ENCODE measurements at regions not wholly inside any gene's neighbourhood (a gene's known extent, or its start where the extent isn't known, plus 50 kb on each side); places are given as distances from the start of the nearest gene placed in this dataset.
A peak's percentile ranks its signal among the peaks of the same experiment; 100 is the strongest.

DNA sequence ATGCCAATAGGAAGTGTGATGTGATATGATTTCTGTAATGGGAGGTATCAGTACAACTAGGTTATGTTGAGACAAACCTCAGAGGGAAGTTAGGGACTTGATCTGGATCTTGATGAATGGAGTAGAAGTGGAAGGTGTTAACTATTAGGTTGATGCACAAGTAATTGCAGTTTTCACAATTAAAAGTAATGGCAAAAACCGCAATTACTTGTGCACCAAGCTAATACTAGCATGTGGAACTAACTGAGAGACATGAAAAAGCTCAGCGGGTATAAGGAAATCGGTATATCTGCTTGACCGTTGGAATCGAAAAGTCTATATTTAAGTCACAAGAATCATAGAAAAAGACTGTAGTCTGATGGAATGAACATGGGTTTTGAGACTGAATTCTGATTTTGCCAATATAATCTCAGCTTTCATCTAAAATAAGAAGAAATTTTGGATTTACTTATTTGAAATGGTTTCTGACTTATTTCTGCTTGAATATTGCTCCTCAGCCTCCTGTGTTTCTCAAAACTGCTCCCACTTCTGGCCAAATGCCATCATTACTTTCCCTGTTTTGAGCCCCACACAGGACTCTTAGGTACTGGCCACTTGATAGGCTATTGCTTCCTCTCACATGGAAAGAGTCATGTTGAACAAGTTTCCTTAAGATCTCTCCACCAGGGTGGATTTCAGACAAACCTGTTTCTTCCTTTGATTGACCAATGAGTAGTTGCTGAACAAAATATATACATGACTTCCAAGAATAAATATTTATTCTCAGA, 271.5 kb upstream of the COL8A1 start:
- H2BK120ac ChIP-seq (ENCODE audit: low read depth, low read length, poor library complexity, severe bottlenecking) = no peak overlapping the region
- no peaks in the 10 kb centered on the region for H3K79me1 ChIP-seq (ENCODE audit: insufficient read depth, low read depth, low read length, poor library complexity, severe bottlenecking)
- no peaks in the 10 kb centered on the region for H3K9me3 ChIP-seq (ENCODE audit: control insufficient read depth, low read depth, low read length)
- Mint-ChIP-seq H3K4me3 (no peak overlapping the region), H3K4me1 (no peaks in the 10 kb centered on the region), H3K36me3 (ENCODE audit: insufficient read depth in 1 of 3, low read depth in 3 of 3) (no peaks in the 10 kb centered on the region), H3K27me3 (ENCODE audit: low read depth) (no peaks in the 10 kb centered on the region), H3K27ac (no peak overlapping the region), H3K9me3 (no peaks in the 10 kb centered on the region)
- no peaks in the 10 kb centered on the region for H3K27me3 ChIP-seq (ENCODE audit: insufficient read depth, low read length)
- H3K56ac ChIP-seq (ENCODE audit: insufficient read length, low read depth, low read length) = no peak overlapping the region
- no peak overlapping the region for H2AFZ ChIP-seq (ENCODE audit: low read length)
- H3K27ac ChIP-seq (ENCODE audit: insufficient read length, low read depth, low read length) = no peak overlapping the region
- no peak overlapping the region for H2AK5ac ChIP-seq (ENCODE audit: insufficient read length, low read length)
- no peaks in the 10 kb centered on the region for H4K20me1 ChIP-seq (ENCODE audit: control insufficient read depth, insufficient read depth, insufficient read length)
- WGBS (ENCODE audit: extremely low coverage, insufficient read length, low lambda C conversion rate) = no CpG with 5 or more reads among the region's 5 CpGs
- H3K9ac ChIP-seq (ENCODE audit: extremely low read depth, insufficient read length, low read length) = no peak overlapping the region
- no peak overlapping the region for H3K4ac ChIP-seq (ENCODE audit: low read depth, low read length)
- no peak overlapping the region for H3K14ac ChIP-seq (ENCODE audit: insufficient read depth, low read length)
- DNase-seq = peak; percentile 39
- no peak overlapping the region for H4K8ac ChIP-seq (replicated peaks; ENCODE audit: insufficient read length, low read depth, low read length)
- no peaks in the 10 kb centered on the region for H3K79me2 ChIP-seq (ENCODE audit: insufficient read depth, low read length)
- H3K23ac ChIP-seq (ENCODE audit: insufficient read length, low read depth, low read length) = no peak overlapping the region
- no peak overlapping the region for H2BK15ac ChIP-seq (ENCODE audit: low read depth, low read length)
- TF ChIP-seq, protein P1, sequence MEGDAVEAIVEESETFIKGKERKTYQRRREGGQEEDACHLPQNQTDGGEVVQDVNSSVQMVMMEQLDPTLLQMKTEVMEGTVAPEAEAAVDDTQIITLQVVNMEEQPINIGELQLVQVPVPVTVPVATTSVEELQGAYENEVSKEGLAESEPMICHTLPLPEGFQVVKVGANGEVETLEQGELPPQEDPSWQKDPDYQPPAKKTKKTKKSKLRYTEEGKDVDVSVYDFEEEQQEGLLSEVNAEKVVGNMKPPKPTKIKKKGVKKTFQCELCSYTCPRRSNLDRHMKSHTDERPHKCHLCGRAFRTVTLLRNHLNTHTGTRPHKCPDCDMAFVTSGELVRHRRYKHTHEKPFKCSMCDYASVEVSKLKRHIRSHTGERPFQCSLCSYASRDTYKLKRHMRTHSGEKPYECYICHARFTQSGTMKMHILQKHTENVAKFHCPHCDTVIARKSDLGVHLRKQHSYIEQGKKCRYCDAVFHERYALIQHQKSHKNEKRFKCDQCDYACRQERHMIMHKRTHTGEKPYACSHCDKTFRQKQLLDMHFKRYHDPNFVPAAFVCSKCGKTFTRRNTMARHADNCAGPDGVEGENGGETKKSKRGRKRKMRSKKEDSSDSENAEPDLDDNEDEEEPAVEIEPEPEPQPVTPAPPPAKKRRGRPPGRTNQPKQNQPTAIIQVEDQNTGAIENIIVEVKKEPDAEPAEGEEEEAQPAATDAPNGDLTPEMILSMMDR (conservative IDR thresholded peaks at IDR 0.05) = peak; percentile 68
- H3T11ph ChIP-seq (ENCODE audit: low read length) = no peak overlapping the region
- H3K4me1 ChIP-seq (ENCODE audit: insufficient read depth, low read length) = no peaks in the 10 kb centered on the region
- H4K91ac ChIP-seq (ENCODE audit: insufficient read length, low read depth, low read length) = no peak overlapping the region
- H3K18ac ChIP-seq (ENCODE audit: insufficient read length, low read depth, low read length) = no peak overlapping the region
- H3K4me2 ChIP-seq (ENCODE audit: insufficient read depth, insufficient read length, low read length) = no peak overlapping the region
- H2BK12ac ChIP-seq (ENCODE audit: insufficient read length, low read depth, low read length) = no peak overlapping the region
- no peaks in the 10 kb centered on the region for H3K23me2 ChIP-seq (ENCODE audit: insufficient read length, low read depth, low read length, poor library complexity, severe bottlenecking)
- no peak overlapping the region for H2BK5ac ChIP-seq (ENCODE audit: insufficient read length, low read length)
- no peak overlapping the region for H4K5ac ChIP-seq (ENCODE audit: insufficient read length, low read depth, low read length)
- H2BK20ac ChIP-seq (ENCODE audit: low read depth, low read length, poor library complexity, severe bottlenecking) = no peak overlapping the region
